WTC11 (cell line): ENCODE measurements at regions not wholly inside any gene's neighbourhood (a gene's known extent, or its start where the extent isn't known, plus 50 kb on each side); places are given as distances from the start of the nearest gene placed in this dataset.

Source experiments
- ATAC-seq: fragments of 200-7000 bp; cut with Tn5 transposase; 2 replicates; pipeline ENCODE4 v1.10.0; 2021; ENCODE audit warnings: mild to moderate bottlenecking, moderate library complexity
- CTCF ChIA-PET: fragments of 300-600 bp; sonication (Branson Sonifier 250); formaldehyde crosslinking; loops from one replicate; lab custom pipeline; 2021; ENCODE audit warnings: antibody characterized with exemption; lab: Charles Lee
- POLR2A ChIA-PET: fragments of 350-600 bp; sonication (Branson Sonifier 250); formaldehyde crosslinking; loops from one replicate; lab custom pipeline; 2021; ENCODE audit warnings: antibody characterized with exemption; lab: Charles Lee
- DNase-seq: peaks from one replicate; pipeline ENCODE4 v3.0.0; 2021; ENCODE audit warnings: low spot score
- H3K27ac Mint-ChIP-seq: 2 replicates; pipeline ENCODE4 v1.8.0; 2021; ENCODE audit warnings: mixed read lengths
- H3K27me3 Mint-ChIP-seq: 2 replicates; pipeline ENCODE4 v1.8.0; 2021; ENCODE audit warnings: low read depth, mild to moderate bottlenecking, moderate library complexity, mixed read lengths
- H3K36me3 Mint-ChIP-seq: 2 replicates; pipeline ENCODE4 v1.8.0; 2021; ENCODE audit warnings: mixed read lengths
- H3K4me1 Mint-ChIP-seq: 2 replicates; pipeline ENCODE4 v1.8.0; 2022; ENCODE audit warnings: mixed read lengths
- H3K4me3 Mint-ChIP-seq: 2 replicates; pipeline ENCODE4 v1.8.0; 2021; ENCODE audit warnings: mild to moderate bottlenecking, moderate library complexity, mixed read lengths
- H3K9me3 Mint-ChIP-seq: 2 replicates; pipeline ENCODE4 v1.8.0; 2021; ENCODE audit warnings: mixed read lengths
- ATF1 ChIP-seq: sonication (generic); formaldehyde crosslinking; IDR thresholded peaks from 2 replicates; pipeline ENCODE4 v1.8.1; 2023; ENCODE audit warnings: mild to moderate bottlenecking, moderate library complexity, missing genetic modification reagents
- IRF2 ChIP-seq: sonication (generic); formaldehyde crosslinking; IDR thresholded peaks from 2 replicates; pipeline ENCODE4 v1.8.0; 2022; ENCODE audit warnings: low read depth, missing genetic modification reagents, borderline replicate concordance
- KAT7 ChIP-seq: sonication (generic); formaldehyde crosslinking; IDR thresholded peaks from 2 replicates; pipeline ENCODE4 v1.8.1; 2023; ENCODE audit warnings: missing genetic modification reagents, mild to moderate bottlenecking, borderline replicate concordance
- OVOL2 ChIP-seq: fragments of 250-450 bp; sonication (Bioruptor Pico); IDR thresholded peaks from 2 replicates; pipeline ENCODE4 v1.9.0; 2021; ENCODE audit warnings: mild to moderate bottlenecking, borderline replicate concordance
- RELA ChIP-seq: sonication (generic); formaldehyde crosslinking; IDR thresholded peaks from 2 replicates; pipeline ENCODE4 v1.8.1; 2022; ENCODE audit warnings: missing genetic modification reagents, mild to moderate bottlenecking, borderline replicate concordance
- TCF7 ChIP-seq: sonication (generic); formaldehyde crosslinking; IDR thresholded peaks from 2 replicates; pipeline ENCODE4 v1.8.0; 2022; ENCODE audit warnings: mild to moderate bottlenecking, low read depth, missing genetic modification reagents, moderate library complexity
- ZBTB21 ChIP-seq: sonication (generic); formaldehyde crosslinking; IDR thresholded peaks from 2 replicates; pipeline ENCODE4 v1.8.1; 2023; ENCODE audit warnings: mild to moderate bottlenecking, missing genetic modification reagents, borderline replicate concordance
- ZNF219 ChIP-seq: sonication (generic); formaldehyde crosslinking; IDR thresholded peaks from 2 replicates; pipeline ENCODE4 v1.8.0; 2023; ENCODE audit warnings: missing genetic modification reagents, mild to moderate bottlenecking, borderline replicate concordance
- ZNF263 ChIP-seq: sonication (generic); formaldehyde crosslinking; IDR thresholded peaks from 2 replicates; pipeline ENCODE4 v1.8.1; 2022; ENCODE audit warnings: low read depth, mild to moderate bottlenecking, moderate library complexity, missing genetic modification reagents
- ZNF416 ChIP-seq: fragments of 250-450 bp; sonication (Bioruptor Pico); IDR thresholded peaks from 2 replicates; pipeline ENCODE4 v1.9.0; 2021; ENCODE audit warnings: mild to moderate bottlenecking, inconsistent platforms
- TF ChIP-seq, protein P1 (sequence below): sonication (generic); formaldehyde crosslinking; IDR thresholded peaks from 2 replicates; pipeline ENCODE4 v1.8.0; 2022; ENCODE audit warnings: missing genetic modification reagents
- TF ChIP-seq, protein P2 (sequence below): sonication (generic); formaldehyde crosslinking; IDR thresholded peaks from 2 replicates; pipeline ENCODE4 v1.8.0; 2022; ENCODE audit warnings: mild to moderate bottlenecking, missing genetic modification reagents
- TF ChIP-seq, protein P3 (sequence below): sonication (generic); formaldehyde crosslinking; IDR thresholded peaks from 2 replicates; pipeline ENCODE4 v1.8.1; 2023; ENCODE audit warnings: mild to moderate bottlenecking, missing genetic modification reagents, moderate library complexity
- TF ChIP-seq, protein P4 (sequence below): fragments of 250-450 bp; sonication (Bioruptor Pico); IDR thresholded peaks from 2 replicates; pipeline ENCODE4 v1.9.0; 2021; ENCODE audit warnings: mild to moderate bottlenecking, borderline replicate concordance
- TF ChIP-seq, protein P5 (sequence below): sonication (generic); formaldehyde crosslinking; IDR thresholded peaks from 2 replicates; pipeline ENCODE4 v1.8.0; 2022; ENCODE audit warnings: mild to moderate bottlenecking, missing genetic modification reagents
- TF ChIP-seq, protein P6 (sequence below): sonication (generic); formaldehyde crosslinking; IDR thresholded peaks from 2 replicates; pipeline ENCODE4 v1.8.1; 2022; ENCODE audit warnings: low read depth, missing genetic modification reagents, borderline replicate concordance
- TF ChIP-seq, protein P7 (sequence below): fragments of 250-450 bp; sonication (Bioruptor Pico); conservative IDR thresholded peaks from 2 replicates; pipeline ENCODE4 v1.9.0; 2021; ENCODE audit warnings: mild to moderate bottlenecking
- TF ChIP-seq, protein P8 (sequence below): sonication (generic); formaldehyde crosslinking; conservative IDR thresholded peaks from 2 replicates; pipeline ENCODE4 v1.8.1; 2022; ENCODE audit warnings: mild to moderate bottlenecking, missing genetic modification reagents
- TF ChIP-seq, protein P9 (sequence below): sonication (generic); formaldehyde crosslinking; IDR thresholded peaks from 2 replicates; pipeline ENCODE4 v1.8.1; 2023; ENCODE audit warnings: mild to moderate bottlenecking, missing genetic modification reagents

DNA sequence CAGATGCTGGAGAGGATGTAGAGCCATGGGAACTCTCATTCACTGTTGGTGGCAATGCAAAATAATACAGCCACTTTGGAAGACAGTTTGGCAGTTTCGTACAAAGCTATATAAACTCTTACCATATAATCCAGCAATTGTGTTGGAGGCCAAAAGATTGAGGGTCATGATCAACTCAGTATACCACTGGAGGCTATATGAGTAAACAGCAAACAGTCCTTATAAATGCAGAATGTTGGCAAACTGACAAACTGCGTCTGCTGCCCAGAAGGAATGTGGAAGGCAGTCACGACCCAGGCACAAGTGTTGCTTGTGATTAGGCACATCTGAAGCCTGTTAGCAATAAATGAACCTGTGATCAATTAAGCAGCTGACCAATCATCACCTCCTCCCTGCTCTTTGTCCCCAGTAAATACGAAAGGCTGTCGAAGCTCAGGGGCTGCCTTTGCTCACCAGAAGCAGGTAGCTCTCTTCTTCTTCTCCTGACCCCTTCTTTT is 98.1 kb upstream of the SPOPL start (continued):
- TF ChIP-seq, protein P1, sequence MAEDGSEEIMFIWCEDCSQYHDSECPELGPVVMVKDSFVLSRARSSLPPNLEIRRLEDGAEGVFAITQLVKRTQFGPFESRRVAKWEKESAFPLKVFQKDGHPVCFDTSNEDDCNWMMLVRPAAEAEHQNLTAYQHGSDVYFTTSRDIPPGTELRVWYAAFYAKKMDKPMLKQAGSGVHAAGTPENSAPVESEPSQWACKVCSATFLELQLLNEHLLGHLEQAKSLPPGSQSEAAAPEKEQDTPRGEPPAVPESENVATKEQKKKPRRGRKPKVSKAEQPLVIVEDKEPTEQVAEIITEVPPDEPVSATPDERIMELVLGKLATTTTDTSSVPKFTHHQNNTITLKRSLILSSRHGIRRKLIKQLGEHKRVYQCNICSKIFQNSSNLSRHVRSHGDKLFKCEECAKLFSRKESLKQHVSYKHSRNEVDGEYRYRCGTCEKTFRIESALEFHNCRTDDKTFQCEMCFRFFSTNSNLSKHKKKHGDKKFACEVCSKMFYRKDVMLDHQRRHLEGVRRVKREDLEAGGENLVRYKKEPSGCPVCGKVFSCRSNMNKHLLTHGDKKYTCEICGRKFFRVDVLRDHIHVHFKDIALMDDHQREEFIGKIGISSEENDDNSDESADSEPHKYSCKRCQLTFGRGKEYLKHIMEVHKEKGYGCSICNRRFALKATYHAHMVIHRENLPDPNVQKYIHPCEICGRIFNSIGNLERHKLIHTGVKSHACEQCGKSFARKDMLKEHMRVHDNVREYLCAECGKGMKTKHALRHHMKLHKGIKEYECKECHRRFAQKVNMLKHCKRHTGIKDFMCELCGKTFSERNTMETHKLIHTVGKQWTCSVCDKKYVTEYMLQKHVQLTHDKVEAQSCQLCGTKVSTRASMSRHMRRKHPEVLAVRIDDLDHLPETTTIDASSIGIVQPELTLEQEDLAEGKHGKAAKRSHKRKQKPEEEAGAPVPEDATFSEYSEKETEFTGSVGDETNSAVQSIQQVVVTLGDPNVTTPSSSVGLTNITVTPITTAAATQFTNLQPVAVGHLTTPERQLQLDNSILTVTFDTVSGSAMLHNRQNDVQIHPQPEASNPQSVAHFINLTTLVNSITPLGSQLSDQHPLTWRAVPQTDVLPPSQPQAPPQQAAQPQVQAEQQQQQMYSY (CRISPR knock-in tag) = no peak
- no peak for TF ChIP-seq TCF7 (CRISPR knock-in tag)
- TF ChIP-seq ZNF219 (CRISPR knock-in tag) = no peak
- no peak for TF ChIP-seq KAT7 (CRISPR knock-in tag)
- TF ChIP-seq ZNF263 (CRISPR knock-in tag) = no peak
- TF ChIP-seq RELA = no peak
- TF ChIP-seq, protein P2, sequence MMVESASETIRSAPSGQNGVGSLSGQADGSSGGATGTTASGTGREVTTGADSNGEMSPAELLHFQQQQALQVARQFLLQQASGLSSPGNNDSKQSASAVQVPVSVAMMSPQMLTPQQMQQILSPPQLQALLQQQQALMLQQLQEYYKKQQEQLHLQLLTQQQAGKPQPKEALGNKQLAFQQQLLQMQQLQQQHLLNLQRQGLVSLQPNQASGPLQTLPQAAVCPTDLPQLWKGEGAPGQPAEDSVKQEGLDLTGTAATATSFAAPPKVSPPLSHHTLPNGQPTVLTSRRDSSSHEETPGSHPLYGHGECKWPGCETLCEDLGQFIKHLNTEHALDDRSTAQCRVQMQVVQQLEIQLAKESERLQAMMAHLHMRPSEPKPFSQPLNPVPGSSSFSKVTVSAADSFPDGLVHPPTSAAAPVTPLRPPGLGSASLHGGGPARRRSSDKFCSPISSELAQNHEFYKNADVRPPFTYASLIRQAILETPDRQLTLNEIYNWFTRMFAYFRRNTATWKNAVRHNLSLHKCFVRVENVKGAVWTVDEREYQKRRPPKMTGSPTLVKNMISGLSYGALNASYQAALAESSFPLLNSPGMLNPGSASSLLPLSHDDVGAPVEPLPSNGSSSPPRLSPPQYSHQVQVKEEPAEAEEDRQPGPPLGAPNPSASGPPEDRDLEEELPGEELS = no peak
- TF ChIP-seq, protein P3, sequence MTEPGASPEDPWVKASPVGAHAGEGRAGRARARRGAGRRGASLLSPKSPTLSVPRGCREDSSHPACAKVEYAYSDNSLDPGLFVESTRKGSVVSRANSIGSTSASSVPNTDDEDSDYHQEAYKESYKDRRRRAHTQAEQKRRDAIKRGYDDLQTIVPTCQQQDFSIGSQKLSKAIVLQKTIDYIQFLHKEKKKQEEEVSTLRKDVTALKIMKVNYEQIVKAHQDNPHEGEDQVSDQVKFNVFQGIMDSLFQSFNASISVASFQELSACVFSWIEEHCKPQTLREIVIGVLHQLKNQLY (CRISPR knock-in tag) = no peak
- TF ChIP-seq, all 79 proteins: peak for 0

DNA sequence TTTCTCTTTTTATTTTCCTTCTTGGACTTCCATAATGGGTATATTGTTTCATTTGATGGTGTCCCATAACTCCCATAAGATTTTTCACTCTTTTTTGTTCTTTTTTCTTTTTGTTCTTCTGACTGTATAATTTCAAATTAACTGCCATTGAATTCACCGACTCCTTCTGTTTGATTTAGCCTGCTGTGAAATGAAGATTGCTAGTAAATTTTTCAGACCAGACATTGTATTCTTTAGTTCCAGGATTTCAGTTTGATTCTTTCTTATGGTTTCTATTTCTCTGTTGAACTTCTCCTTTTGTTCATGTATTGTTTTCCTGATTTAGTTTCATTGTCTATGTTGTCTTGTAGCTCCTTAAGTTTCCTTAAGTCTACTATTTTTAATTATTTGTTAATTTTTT is 87.6 kb upstream of the SPOPL start:
- ChIA-PET CTCF (no interaction called here), POLR2A (no interaction called here)
- DNase-seq = no peak
- Mint-ChIP-seq H3K4me1 (no peaks in the 10 kb centered on the region), H3K27me3 (no peaks in the 10 kb centered on the region), H3K4me3 (no peak overlapping the region), H3K36me3 (peaks cover 16% of the 10 kb centered on the region), H3K27ac (no peak overlapping the region), H3K9me3 (peaks cover 38% of the 10 kb centered on the region)
- ATAC-seq = no peak
- TF ChIP-seq ATF1 (CRISPR knock-in tag) (no peak), ZBTB21 (CRISPR knock-in tag) (no peak), IRF2 (no peak), OVOL2 (no peak), ZNF416 (CRISPR knock-in tag) (no peak)
- TF ChIP-seq, protein P4, sequence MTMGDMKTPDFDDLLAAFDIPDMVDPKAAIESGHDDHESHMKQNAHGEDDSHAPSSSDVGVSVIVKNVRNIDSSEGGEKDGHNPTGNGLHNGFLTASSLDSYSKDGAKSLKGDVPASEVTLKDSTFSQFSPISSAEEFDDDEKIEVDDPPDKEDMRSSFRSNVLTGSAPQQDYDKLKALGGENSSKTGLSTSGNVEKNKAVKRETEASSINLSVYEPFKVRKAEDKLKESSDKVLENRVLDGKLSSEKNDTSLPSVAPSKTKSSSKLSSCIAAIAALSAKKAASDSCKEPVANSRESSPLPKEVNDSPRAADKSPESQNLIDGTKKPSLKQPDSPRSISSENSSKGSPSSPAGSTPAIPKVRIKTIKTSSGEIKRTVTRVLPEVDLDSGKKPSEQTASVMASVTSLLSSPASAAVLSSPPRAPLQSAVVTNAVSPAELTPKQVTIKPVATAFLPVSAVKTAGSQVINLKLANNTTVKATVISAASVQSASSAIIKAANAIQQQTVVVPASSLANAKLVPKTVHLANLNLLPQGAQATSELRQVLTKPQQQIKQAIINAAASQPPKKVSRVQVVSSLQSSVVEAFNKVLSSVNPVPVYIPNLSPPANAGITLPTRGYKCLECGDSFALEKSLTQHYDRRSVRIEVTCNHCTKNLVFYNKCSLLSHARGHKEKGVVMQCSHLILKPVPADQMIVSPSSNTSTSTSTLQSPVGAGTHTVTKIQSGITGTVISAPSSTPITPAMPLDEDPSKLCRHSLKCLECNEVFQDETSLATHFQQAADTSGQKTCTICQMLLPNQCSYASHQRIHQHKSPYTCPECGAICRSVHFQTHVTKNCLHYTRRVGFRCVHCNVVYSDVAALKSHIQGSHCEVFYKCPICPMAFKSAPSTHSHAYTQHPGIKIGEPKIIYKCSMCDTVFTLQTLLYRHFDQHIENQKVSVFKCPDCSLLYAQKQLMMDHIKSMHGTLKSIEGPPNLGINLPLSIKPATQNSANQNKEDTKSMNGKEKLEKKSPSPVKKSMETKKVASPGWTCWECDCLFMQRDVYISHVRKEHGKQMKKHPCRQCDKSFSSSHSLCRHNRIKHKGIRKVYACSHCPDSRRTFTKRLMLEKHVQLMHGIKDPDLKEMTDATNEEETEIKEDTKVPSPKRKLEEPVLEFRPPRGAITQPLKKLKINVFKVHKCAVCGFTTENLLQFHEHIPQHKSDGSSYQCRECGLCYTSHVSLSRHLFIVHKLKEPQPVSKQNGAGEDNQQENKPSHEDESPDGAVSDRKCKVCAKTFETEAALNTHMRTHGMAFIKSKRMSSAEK = no peak
- TF ChIP-seq, protein P5, sequence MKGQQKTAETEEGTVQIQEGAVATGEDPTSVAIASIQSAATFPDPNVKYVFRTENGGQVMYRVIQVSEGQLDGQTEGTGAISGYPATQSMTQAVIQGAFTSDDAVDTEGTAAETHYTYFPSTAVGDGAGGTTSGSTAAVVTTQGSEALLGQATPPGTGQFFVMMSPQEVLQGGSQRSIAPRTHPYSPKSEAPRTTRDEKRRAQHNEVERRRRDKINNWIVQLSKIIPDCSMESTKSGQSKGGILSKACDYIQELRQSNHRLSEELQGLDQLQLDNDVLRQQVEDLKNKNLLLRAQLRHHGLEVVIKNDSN = no peak
- TF ChIP-seq, protein P6, sequence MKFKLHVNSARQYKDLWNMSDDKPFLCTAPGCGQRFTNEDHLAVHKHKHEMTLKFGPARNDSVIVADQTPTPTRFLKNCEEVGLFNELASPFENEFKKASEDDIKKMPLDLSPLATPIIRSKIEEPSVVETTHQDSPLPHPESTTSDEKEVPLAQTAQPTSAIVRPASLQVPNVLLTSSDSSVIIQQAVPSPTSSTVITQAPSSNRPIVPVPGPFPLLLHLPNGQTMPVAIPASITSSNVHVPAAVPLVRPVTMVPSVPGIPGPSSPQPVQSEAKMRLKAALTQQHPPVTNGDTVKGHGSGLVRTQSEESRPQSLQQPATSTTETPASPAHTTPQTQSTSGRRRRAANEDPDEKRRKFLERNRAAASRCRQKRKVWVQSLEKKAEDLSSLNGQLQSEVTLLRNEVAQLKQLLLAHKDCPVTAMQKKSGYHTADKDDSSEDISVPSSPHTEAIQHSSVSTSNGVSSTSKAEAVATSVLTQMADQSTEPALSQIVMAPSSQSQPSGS (CRISPR knock-in tag) = no peak
- TF ChIP-seq, protein P7, sequence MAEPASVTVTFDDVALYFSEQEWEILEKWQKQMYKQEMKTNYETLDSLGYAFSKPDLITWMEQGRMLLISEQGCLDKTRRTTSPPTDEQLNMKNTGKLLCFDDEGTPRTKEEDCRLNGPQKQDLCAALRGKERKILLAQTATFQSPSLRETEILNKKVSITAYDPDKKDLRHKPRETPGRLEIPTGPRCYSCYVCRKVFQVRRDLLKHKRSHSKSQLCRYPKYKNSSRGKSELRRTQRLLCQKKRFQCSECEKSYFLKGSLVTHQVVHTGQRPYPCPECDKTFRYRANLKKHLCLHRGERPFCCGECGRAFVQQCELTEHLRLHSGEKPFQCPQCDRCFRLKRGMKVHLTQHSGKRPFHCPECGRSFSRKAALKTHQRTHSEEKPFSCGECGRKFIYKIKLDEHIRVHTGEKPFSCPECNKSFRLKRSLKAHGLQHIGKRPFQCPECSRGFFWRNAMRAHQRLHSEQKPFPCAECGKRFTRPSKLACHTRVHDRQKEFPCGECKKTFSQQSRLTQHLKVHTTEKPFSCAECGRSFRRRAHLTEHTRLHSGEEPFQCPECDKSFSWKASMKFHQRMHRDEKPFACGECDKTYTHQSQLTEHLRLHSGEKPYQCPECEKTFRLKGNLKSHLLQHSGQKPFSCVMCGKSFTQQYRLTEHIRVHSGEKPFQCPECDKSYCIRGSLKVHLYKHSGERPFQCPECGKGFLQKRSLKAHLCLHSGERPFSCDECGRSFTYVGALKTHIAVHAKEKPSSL (CRISPR knock-in tag) = no peak
- TF ChIP-seq, protein P8, sequence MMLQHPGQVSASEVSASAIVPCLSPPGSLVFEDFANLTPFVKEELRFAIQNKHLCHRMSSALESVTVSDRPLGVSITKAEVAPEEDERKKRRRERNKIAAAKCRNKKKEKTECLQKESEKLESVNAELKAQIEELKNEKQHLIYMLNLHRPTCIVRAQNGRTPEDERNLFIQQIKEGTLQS (CRISPR knock-in tag) = no peak
- TF ChIP-seq, protein P9, sequence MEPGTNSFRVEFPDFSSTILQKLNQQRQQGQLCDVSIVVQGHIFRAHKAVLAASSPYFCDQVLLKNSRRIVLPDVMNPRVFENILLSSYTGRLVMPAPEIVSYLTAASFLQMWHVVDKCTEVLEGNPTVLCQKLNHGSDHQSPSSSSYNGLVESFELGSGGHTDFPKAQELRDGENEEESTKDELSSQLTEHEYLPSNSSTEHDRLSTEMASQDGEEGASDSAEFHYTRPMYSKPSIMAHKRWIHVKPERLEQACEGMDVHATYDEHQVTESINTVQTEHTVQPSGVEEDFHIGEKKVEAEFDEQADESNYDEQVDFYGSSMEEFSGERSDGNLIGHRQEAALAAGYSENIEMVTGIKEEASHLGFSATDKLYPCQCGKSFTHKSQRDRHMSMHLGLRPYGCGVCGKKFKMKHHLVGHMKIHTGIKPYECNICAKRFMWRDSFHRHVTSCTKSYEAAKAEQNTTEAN = no peak
